ENCODE measurements at regions not wholly inside any gene's neighbourhood (a gene's known extent, or its start where the extent isn't known, plus 50 kb on each side); places are given as distances from the start of the nearest gene placed in this dataset.

DNA sequence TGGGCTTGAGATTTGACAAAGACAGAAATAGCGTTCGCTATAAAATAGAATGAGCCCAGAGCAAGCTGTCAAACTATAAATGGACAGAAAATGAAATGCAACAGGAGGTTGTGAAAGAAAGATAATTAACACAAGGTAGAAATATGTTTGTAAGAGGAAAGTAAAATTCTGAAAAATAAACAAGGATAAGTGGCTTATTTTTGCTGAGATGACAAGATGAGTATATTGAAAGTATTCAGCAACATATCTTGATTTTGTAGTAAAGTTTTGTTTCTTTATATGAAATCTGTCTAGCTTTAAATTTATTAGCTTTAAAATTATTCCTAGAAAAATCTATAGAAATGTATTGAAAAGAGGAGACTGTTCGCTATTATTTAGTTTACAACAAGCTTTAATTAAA lies 111.9 kb upstream of the RPS23 start:
- TF ChIP-seq, protein P1, sequence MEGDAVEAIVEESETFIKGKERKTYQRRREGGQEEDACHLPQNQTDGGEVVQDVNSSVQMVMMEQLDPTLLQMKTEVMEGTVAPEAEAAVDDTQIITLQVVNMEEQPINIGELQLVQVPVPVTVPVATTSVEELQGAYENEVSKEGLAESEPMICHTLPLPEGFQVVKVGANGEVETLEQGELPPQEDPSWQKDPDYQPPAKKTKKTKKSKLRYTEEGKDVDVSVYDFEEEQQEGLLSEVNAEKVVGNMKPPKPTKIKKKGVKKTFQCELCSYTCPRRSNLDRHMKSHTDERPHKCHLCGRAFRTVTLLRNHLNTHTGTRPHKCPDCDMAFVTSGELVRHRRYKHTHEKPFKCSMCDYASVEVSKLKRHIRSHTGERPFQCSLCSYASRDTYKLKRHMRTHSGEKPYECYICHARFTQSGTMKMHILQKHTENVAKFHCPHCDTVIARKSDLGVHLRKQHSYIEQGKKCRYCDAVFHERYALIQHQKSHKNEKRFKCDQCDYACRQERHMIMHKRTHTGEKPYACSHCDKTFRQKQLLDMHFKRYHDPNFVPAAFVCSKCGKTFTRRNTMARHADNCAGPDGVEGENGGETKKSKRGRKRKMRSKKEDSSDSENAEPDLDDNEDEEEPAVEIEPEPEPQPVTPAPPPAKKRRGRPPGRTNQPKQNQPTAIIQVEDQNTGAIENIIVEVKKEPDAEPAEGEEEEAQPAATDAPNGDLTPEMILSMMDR (IDR thresholded peaks at IDR 0.05): no peak
- no peak for TF ChIP-seq POLR2A (IDR thresholded peaks at IDR 0.05)
